Natural killer cell (primary cell): ENCODE measurements at regions not wholly inside any gene's neighbourhood (a gene's known extent, or its start where the extent isn't known, plus 50 kb on each side); places are given as distances from the start of the nearest gene placed in this dataset.

Experiments used
- ATAC-seq, 3 donors: fragments of 150-1000 bp in 2 of 3; fragments of 200-7000 bp in 1 of 3; cut with Tn5 transposase; 1 replicate in 1 of 3; 2 replicates in 2 of 3; pipeline ENCODE4 v1.10.0; 2021; ENCODE audit warnings: mild to moderate bottlenecking in 2 of 3, moderate library complexity in 2 of 3
- DNase-seq, 2 donors: peaks; one replicate each; pipeline versions ENCODE4 v3.0.0 to v3.0.0-alpha.2; 2013 to 2021; ENCODE audit warnings: mixed read lengths in 1 of 2
- H3K27ac ChIP-seq: one replicate; pipeline ENCODE4 v1.5.1; 2013; ENCODE audit warnings: mild to moderate bottlenecking, low read length
- H3K27me3 ChIP-seq: one replicate; pipeline ENCODE4 v1.6.1; 2013; ENCODE audit warnings: low read length; ENCODE audit not compliant: control insufficient read depth, insufficient read depth
- H3K36me3 ChIP-seq: one replicate; pipeline ENCODE4 v1.6.1; 2013; ENCODE audit warnings: low read length; ENCODE audit not compliant: control insufficient read depth, insufficient read depth
- H3K4me1 ChIP-seq: one replicate; pipeline ENCODE4 v1.6.1; 2013; ENCODE audit warnings: low read length; ENCODE audit not compliant: control insufficient read depth, insufficient read depth
- H3K4me3 ChIP-seq: one replicate; pipeline ENCODE4 v1.5.1; 2013; ENCODE audit warnings: low read length
- H3K9me3 ChIP-seq: one replicate; pipeline ENCODE4 v1.6.1; 2013; ENCODE audit warnings: low read length; ENCODE audit not compliant: control insufficient read depth, insufficient read depth
- H3K27ac Mint-ChIP-seq, 2 donors: one replicate each; pipeline ENCODE4 v1.8.0; 2022; ENCODE audit warnings: mild to moderate bottlenecking in 2 of 2, mixed read lengths in 2 of 2, moderate library complexity in 1 of 2
- H3K27me3 Mint-ChIP-seq, 2 donors: one replicate each; pipeline ENCODE4 v1.8.0; 2022; ENCODE audit warnings: low read depth in 2 of 2, mixed read lengths in 2 of 2
- H3K36me3 Mint-ChIP-seq: one replicate; pipeline ENCODE4 v1.8.0; 2022; ENCODE audit warnings: mixed read lengths
- H3K4me1 Mint-ChIP-seq, 2 donors: one replicate each; pipeline ENCODE4 v1.8.0; 2022; ENCODE audit warnings: mixed read lengths in 2 of 2
- H3K4me3 Mint-ChIP-seq: one replicate; pipeline ENCODE4 v1.8.0; 2022; ENCODE audit warnings: mild to moderate bottlenecking, moderate library complexity, mixed read lengths
- H3K9me3 Mint-ChIP-seq, 2 donors: one replicate each; pipeline ENCODE4 v1.8.0; 2022; ENCODE audit warnings: mixed read lengths in 2 of 2
- WGBS: methylation state at CpG from one replicate; pipeline ENCODE4 v1.1.7; 2013; ENCODE audit warnings: missing lambda C conversion rate; ENCODE audit not compliant: insufficient coverage; 5-methylcytosine and 5-hydroxymethylcytosine counted together
- intact Hi-C: fragments of 100-400 bp; cut with micrococcal nuclease; formaldehyde crosslinking; loops from one replicate; pipeline ENCODE4 v1.14.2; 2022
- TF ChIP-seq, protein P1 (sequence below): fragments of 200-600 bp; IDR thresholded peaks from one replicate; pipeline ENCODE4 v1.8.0; 2022; ENCODE audit warnings: antibody characterized with exemption

DNA sequence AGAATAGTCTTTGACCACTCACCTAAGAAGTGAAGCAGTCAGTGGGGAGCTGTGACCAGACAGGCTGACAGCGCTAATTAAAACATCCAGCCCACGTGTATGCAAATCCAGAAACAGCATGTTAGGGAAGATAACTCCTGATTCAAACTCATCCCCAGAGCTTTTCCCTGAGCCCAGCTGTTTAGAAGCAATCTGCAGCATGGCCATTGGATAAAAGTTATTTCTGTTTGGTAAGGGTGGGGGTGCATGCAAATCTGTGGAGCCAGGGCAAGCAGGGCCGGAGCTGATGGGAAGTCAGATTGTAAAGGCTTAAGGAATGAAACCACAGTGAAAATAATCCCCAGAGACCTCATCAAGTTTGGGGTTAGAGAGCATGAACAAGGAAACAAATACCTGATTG, 247.9 kb upstream of the KIRREL3 start:
- intact Hi-C loops = no loop called here
- Mint-ChIP-seq H3K9me3 (no peaks in the 10 kb centered on the region), H3K27me3 (peaks cover 0 to 9% of the 10 kb centered on the region in 2 donors), H3K36me3 (no peaks in the 10 kb centered on the region), H3K4me3 (no peak overlapping the region), H3K4me1 (no peaks in the 10 kb centered on the region), H3K27ac (no peak overlapping the region)
- TF ChIP-seq, protein P1, sequence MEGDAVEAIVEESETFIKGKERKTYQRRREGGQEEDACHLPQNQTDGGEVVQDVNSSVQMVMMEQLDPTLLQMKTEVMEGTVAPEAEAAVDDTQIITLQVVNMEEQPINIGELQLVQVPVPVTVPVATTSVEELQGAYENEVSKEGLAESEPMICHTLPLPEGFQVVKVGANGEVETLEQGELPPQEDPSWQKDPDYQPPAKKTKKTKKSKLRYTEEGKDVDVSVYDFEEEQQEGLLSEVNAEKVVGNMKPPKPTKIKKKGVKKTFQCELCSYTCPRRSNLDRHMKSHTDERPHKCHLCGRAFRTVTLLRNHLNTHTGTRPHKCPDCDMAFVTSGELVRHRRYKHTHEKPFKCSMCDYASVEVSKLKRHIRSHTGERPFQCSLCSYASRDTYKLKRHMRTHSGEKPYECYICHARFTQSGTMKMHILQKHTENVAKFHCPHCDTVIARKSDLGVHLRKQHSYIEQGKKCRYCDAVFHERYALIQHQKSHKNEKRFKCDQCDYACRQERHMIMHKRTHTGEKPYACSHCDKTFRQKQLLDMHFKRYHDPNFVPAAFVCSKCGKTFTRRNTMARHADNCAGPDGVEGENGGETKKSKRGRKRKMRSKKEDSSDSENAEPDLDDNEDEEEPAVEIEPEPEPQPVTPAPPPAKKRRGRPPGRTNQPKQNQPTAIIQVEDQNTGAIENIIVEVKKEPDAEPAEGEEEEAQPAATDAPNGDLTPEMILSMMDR = no peak
- H3K27ac ChIP-seq = no peak overlapping the region
- WGBS = 95% methylated on average over 3 of the region's 3 CpGs
- H3K4me1 ChIP-seq = no peaks in the 10 kb centered on the region
- no peaks in the 10 kb centered on the region for H3K36me3 ChIP-seq
- no peak overlapping the region for H3K4me3 ChIP-seq
- DNase-seq (no peak), ATAC-seq (no peak)
- H3K27me3 ChIP-seq = no peaks in the 10 kb centered on the region
- no peaks in the 10 kb centered on the region for H3K9me3 ChIP-seq

DNA sequence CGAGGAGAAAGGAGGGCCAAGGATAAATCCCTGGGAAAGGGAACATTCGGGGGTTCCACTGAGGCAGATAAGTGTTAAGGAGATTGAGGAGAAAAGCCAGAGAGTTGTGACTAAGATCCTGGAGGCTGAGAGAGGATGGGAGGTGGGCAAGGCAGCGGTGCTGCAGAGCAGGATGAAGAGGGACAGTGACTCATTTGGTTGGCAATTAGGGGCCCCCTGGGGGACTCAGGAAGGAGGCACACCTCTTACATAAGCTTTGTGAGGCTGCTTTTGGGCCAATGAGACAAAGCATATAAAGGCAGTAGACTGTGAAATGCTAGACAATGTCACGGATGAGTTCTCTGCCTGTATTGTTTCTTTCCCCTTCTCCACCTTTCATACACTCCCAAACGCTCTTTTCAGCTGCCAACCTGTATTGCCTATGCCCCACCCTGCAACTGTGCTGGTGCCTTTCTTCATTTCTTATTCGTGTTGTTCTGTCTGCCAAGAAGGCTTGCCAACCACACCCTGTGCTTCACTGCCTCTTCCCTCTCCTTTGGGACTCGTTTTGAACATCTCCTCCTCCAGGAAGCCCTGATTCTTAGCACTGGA, 246.8 kb upstream of the KIRREL3 start:
- H3K9me3 ChIP-seq = no peaks in the 10 kb centered on the region
- intact Hi-C loops = no loop called here
- TF ChIP-seq, protein P1 = no peak
- no peak overlapping the region for H3K27ac Mint-ChIP-seq
- H3K4me3 Mint-ChIP-seq = no peak overlapping the region
- peaks cover 0 to 11% of the 10 kb centered on the region in 2 donors for H3K27me3 Mint-ChIP-seq
- no peak overlapping the region for H3K27ac ChIP-seq
- H3K36me3 ChIP-seq = no peaks in the 10 kb centered on the region
- H3K4me1 Mint-ChIP-seq = no peaks in the 10 kb centered on the region
- ATAC-seq (no peak), DNase-seq (no peak)
- no peaks in the 10 kb centered on the region for H3K36me3 Mint-ChIP-seq
- no peaks in the 10 kb centered on the region for H3K4me1 ChIP-seq
- 71% methylated on average over 7 of the region's 7 CpGs for WGBS
- no peaks in the 10 kb centered on the region for H3K27me3 ChIP-seq
- H3K4me3 ChIP-seq = no peak overlapping the region
- no peaks in the 10 kb centered on the region for H3K9me3 Mint-ChIP-seq

DNA sequence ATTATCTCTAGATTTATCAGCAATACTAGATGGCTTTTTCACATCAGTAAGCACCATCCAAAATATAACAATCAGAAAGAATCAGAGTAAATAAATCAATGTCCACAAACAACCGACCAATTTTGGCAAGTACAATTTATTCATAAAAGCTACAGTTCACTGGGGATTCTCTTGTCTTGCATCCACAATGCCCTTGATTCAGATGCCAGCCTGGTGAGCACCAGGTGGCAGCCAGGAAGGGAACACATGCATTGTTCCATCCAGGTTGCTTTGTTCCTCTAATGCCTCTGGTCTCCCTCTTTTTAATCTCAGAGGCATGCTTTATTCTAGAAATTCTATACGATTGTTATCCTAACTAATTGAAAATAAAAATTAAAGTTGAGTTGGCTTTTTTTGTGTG, 242.1 kb upstream of the KIRREL3 start:
- no peaks in the 10 kb centered on the region for H3K36me3 Mint-ChIP-seq
- H3K9me3 ChIP-seq = no peaks in the 10 kb centered on the region
- H3K4me3 Mint-ChIP-seq = no peak overlapping the region
- H3K27ac Mint-ChIP-seq = no peak overlapping the region
- no peak overlapping the region for H3K27ac ChIP-seq
- no peaks in the 10 kb centered on the region for H3K27me3 ChIP-seq
- H3K4me1 Mint-ChIP-seq = no peaks in the 10 kb centered on the region
- no peak for ATAC-seq
- no peaks in the 10 kb centered on the region for H3K36me3 ChIP-seq
- peaks cover 0 to 8% of the 10 kb centered on the region in 2 donors for H3K27me3 Mint-ChIP-seq
- H3K9me3 Mint-ChIP-seq = no peaks in the 10 kb centered on the region
- intact Hi-C loops = no loop called here
- TF ChIP-seq, protein P1 = no peak
- WGBS = 81% methylated on average over 2 of the region's 2 CpGs
- no peak overlapping the region for H3K4me3 ChIP-seq
- DNase-seq = no peak
- H3K4me1 ChIP-seq = no peaks in the 10 kb centered on the region

DNA sequence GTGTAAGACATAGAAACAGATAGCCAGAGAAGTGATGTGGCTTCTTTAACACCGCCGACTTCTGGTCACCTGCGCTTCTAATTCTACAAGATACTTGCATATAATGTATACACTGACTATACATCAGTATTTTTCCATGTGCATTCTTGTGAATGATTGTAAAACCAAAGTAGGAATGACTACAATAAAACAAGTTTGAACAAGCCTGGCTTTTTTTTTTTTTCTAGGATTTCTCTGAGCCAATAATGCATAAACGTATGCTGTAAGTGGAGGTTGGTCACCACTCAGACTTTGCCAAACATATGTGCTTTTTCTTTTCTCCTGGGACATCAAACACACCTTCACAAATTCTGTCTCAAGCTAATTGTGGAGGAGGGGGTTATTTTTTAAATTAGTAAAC, 237.8 kb upstream of the KIRREL3 start:
- Mint-ChIP-seq H3K27me3 (peaks cover 0 to 4% of the 10 kb centered on the region in 2 donors), H3K27ac (no peak overlapping the region), H3K4me3 (no peak overlapping the region), H3K36me3 (no peaks in the 10 kb centered on the region), H3K4me1 (no peaks in the 10 kb centered on the region), H3K9me3 (no peaks in the 10 kb centered on the region)
- no peak overlapping the region for H3K4me3 ChIP-seq
- DNase-seq (no peak), ATAC-seq (no peak)
- H3K9me3 ChIP-seq = no peaks in the 10 kb centered on the region
- H3K4me1 ChIP-seq = no peaks in the 10 kb centered on the region
- no CpG with 5 or more reads among the region's 4 CpGs for WGBS
- H3K27me3 ChIP-seq = no peaks in the 10 kb centered on the region
- intact Hi-C loops = no loop called here
- TF ChIP-seq, protein P1 = no peak
- H3K36me3 ChIP-seq = no peaks in the 10 kb centered on the region
- no peak overlapping the region for H3K27ac ChIP-seq
